HG03460 (cell line): ENCODE measurements at regions not wholly inside any gene's neighbourhood (a gene's known extent, or its start where the extent isn't known, plus 50 kb on each side); places are given as distances from the start of the nearest gene placed in this dataset.
"Not testable (repeated sequence)": the region's sequence is repeated elsewhere in the genome, so short reads cannot be mapped to it uniquely, and the experiment has no call there.

ENCODE experiments used
- ATAC-seq: cut with Tn5 transposase; IDR thresholded peaks from one replicate; pipeline ENCODE4 v1.9.1; 2021; ENCODE audit not compliant: unreplicated experiment

DNA sequence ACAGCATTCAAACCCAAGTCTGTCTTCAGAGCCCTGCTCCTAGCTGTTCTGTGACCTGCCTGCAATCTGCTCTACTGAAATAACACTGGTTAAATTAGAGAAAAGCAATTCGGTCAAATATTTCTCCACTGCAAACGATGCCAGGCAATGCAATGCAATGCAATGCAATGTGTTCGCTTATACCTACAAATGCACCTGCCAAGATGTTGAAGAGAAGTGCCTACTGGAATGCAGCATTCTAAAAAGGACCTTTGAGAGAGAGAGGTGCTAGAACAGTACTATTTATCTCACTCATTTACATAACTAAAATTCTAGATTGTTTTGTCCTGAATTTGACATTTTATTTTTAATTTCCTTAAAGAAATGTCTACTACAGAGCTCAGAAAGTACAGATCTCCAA lies 157.3 kb upstream of the CDK1 start:
- ATAC-seq: no peak

DNA sequence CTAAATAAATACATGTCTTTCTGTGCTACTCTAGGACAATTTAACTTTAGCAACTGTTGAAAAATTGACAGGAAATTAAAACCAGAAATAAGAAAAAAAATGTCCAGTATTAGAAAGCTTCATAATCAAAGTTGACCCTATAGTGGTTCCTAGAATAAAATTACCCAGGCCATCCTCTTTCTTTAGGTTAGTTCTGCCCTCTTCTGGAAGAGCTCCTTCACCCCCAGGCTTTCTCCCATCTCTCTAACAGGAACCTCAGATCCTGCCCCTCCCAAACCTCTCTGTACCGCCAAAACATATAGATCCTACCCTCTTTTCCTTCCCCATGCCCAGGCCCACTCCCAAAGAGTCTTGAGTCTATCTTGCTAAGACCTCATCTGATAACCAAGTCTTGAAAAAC lies 159.4 kb upstream of the CDK1 start:
- ATAC-seq: no peak

DNA sequence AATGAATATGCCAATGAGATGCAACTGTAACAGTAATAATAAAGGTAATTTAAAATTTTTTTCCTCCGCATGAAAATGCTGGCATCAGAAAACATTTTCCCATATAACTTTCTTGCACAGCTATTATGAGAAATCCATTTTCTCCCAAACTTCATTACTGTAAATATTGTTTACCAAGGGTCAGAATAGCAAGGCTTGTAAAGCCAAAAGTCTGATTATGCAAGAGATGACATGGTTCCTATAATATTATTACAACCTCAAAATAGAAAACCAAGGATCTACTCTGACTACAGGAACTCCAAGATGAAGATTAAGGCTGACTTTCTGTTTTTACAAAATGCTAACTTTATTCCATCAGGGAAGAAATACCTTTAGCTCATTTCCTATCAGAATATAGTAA lies 162.7 kb upstream of the CDK1 start:
- no peak for ATAC-seq

DNA sequence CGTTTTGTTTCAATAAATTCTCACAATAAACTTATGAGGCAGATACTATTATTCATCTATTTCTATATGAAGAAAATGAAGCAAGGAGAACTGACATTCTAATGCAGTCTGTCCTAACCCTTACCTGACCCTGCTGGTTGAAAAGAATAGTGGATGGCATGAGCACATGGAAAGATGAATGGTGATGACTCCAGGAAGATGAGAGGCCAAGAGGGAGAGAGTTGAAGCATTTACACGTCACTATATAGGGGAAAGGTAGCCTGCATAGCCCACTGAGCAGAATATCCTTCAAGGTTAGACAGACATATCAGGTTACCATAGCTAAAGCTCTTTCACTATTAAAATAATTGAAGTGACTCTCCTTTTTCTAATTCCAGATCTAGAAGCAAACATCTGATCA lies 163.9 kb upstream of the CDK1 start:
- no peak for ATAC-seq

DNA sequence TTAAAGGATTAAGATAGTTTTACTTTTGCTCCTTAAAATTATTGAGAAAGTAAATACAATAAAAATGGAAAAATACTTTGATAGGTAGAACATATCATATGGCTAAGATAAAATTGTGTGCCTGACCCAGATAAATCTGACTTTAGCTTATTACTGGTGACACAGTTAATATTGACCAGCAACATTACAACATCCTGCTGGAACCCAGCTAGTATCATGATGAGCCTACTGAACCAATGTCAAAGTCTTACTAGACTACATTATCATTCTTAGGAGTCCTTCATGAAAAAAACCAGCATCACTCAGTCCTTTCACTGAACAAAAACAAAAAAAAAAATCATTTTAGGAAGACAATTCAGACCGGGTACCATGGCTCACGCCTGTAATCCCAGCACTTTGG lies 164.8 kb upstream of the CDK1 start:
- no peak for ATAC-seq

DNA sequence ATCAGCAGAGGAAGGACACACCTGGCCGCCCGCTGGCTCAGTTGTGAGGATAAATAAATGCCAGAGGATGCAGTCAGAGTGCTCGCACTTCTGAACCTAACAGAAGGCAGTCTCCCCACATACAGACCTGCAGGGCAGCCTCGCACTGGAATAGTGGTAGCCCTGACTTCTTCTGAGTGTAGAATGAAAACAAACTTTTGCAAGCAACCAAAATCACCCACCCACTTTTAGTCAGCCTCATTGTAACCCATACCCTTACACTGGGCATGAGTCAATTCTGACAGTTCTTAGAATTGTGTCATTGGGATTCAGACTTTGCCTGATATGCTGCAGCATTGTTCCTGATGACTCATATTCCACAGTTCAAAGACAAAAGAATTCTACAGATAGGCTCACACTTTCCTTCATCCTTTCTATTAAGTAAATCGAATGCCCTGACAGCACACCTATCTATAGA lies 167.0 kb upstream of the CDK1 start:
- no peak for ATAC-seq

DNA sequence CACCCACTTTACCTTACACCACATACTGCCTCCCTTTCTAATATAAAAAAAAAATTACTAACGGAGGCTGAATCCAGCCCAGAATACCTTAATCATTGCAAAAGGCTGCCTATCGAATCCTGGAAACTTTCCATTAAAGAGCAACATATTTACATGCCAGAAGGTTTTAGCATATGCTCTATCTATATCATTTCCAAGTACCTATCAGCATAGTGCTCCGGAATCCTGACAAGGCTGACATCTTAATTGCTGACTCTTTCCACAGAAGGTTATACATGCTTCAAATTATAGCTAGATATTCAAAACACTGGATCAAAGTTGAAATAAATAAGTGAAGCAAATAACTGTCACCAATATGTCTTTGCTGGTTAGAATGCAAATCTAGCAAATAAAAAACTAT lies 170.9 kb upstream of the CDK1 start:
- ATAC-seq: no peak

DNA sequence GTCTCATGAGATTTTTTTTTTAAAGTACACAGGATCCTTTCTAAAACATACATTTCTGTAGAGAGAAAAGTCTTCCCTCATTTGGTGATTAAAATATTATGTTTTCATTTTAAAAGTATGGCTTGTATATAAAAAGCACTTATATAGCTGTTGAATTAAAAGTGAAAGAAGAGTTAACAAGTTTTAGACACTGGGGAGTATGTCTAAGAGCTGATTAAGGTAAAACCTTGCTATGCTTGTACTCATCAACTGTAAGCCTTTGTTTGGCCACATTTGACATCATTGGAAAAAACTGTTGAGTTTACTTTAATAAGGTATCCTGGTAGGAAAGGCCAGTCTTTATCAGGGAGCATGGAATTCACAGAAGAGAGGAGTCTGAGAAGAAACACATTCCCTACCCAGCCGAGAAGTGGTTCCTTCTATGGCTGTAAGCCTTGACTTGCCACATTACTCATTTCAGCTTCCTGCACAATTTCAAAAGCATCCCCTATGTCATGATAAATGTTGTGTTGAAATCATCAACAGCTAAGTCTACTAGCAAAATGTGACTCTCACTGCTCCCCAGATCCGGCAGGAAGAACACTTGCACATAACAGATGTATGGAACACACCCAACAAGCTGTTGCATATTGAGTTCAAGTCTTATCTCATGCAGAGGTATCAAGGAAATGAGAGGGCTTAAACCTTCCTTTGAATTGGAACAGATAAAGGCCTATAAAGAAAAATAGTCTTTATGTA lies 171.8 kb upstream of the CDK1 start:
- ATAC-seq: no peak

DNA sequence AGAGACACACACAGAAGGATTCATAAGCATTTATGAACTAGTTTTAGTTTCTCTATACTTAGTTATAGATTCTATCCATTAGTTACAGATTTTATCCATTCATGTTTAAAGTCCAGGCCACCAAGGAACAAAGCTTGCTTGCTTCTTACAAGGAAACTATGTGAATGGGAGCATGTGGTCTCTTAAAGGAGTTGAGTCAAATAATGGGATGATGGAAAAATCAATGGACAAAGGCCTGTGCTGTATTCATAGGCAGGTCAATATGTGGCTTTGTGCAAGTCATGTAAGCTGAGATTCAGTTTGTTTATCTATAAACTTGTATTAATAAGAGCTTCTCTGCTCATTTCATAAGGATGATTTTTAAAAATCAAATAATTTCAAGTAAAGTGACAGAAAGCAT lies 172.8 kb upstream of the CDK1 start:
- no peak for ATAC-seq

DNA sequence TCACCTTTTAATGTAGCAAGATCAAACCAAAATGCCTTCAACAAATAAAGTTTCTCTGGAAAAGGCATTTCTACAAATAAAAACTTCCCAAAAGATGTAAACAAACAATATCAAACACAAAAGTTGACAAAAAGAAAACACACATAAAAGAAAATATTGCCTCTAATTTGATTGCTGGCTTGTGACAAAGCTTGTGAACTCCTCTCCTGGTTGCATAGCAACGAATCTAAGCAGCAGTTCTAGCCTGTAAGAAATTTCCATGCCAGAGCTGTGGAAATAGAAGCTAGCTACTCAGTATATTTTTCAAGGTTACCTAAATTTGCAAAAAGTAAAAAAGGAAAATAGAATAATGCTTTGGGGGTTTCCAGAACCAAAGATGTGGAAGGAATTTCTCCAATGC lies 173.9 kb upstream of the CDK1 start:
- no peak for ATAC-seq

DNA sequence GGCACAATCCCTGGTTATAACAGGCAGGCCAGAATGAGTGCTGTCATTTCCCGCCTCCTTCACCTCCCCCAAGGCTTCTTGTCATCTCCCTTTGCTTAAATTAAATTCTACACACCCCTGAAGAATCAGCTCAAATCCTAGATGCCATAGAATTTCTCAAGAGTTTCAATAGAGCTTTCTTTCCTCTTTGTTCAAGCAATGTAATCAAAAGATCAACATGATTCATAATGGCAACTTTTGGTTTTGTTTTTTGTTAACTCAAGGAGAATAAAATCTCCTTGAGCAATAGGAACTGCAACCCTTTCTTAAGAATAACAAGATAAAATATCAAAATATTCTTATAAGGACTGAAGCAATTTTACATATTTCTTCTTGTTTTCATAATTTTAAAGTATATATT lies 180.8 kb upstream of the CDK1 start:
- no peak for ATAC-seq

DNA sequence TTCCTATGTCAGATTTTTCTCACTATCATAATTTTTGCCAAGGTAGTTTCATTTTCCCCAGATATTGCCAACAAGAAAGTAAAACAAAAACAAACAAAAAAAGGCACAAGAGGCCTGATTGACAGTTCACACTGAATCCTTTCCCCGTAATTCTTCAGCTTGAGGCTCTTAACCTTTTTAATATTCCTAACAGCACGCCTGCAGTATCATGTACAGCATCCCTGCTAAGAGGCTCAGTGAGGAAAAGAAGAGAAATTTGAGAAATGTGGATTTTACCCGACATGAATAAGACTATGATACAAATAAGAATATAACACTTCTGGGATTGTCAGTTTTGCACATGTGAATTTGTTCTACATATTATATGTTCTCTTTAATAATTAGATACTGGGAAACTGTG lies 182.4 kb upstream of the CDK1 start:
- no peak for ATAC-seq

DNA sequence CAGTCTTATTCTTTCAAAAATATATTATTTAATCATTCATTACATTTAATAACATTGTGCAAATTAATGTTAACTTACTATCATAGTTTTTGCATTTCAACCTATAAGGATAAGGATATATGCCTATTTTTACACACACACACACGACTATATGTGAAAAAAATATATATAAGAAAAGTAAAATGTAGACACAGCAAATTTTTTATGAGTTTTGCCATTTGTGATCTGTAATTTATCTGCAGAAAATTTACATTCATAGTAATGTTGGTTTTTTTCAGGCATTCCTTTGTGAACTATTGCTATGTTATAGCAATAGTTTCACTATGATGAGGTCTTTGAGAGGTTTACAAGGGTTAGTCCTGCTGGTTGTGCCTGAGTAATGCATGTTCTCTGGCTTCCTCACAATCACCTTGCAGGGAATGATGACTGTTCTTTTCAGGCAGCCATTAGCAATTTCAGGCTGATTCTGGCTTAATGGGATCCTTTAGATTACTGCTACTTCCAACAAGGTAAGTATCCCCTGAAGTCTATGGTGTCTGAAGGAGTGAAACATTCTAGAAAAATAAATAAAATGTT lies 183.7 kb upstream of the CDK1 start:
- no peak for ATAC-seq

DNA sequence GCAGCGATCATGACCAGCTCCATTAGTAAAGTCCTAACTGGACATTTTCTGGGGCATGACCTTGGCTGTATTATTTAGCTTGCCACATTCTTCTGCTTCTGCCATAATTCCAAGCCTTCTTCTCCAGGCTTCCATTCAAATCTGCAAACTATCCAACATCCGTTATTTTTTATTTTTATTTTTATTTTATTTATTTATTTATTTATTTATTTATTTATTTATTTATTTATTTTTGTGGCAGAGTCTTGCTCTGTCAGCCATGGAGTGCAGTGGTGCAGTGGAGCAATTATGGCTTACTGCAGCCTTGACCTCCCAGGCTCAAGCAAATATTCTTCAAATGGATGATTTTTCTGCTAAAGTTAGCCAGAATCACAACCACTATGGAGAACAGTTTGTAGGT lies 187.2 kb upstream of the CDK1 start:
- ATAC-seq: no peak

DNA sequence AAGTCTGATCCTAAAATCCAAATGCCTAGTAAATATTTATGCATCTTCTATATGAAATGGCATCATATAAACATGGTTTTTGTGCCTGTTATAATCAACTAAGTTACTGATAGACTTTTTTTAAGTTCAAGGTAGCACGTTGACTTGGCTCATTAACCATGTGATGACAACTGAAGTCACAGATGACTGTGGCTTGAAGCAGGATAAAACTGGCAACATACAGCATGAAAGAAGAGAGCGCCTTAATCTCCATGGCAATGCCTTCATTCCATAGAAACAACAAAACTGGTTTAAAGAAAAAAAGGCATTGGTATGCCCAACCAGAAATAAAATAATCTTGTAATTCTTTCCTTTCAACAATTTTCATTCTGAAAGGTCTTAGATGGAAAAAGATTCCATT lies 188.9 kb upstream of the CDK1 start:
- ATAC-seq: no peak

DNA sequence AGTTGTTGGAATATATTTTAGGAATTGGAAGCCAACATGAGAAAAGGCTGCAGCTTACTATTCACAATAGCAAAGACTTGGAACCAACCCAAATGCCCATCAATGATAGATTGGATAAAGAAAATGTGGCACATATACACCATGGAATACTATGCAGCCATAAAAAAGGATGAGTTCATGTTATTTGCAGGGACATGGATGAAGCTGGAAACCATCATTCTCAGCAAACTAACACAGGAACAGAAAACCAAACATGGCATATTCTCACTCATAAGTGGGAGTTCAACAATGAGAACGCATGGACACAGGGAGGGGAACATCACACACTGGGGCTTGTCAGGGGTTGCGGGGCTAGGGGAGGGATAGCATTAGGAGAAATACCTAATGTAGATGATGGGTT lies 192.1 kb upstream of the ANK3 start:
- ATAC-seq: not testable (repeated sequence)

DNA sequence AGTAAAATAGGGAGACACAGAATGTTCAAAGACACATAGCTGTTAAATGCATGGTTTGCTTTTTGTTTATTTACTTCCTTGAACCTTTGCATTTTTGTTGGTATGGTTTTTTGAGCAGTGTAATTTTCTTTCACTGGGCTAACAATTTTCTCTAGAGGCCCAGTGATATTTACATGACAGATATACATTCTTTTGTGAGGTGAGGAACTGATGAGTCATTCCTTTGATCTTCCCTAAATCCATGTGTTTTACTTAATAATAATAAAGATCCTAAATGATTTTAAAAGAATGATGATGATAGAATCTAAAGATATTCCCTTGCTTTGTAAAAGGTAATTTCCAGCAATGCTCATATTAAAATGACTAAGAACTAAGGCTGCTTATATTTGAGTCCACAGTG lies 188.5 kb upstream of the ANK3 start:
- ATAC-seq: no peak

DNA sequence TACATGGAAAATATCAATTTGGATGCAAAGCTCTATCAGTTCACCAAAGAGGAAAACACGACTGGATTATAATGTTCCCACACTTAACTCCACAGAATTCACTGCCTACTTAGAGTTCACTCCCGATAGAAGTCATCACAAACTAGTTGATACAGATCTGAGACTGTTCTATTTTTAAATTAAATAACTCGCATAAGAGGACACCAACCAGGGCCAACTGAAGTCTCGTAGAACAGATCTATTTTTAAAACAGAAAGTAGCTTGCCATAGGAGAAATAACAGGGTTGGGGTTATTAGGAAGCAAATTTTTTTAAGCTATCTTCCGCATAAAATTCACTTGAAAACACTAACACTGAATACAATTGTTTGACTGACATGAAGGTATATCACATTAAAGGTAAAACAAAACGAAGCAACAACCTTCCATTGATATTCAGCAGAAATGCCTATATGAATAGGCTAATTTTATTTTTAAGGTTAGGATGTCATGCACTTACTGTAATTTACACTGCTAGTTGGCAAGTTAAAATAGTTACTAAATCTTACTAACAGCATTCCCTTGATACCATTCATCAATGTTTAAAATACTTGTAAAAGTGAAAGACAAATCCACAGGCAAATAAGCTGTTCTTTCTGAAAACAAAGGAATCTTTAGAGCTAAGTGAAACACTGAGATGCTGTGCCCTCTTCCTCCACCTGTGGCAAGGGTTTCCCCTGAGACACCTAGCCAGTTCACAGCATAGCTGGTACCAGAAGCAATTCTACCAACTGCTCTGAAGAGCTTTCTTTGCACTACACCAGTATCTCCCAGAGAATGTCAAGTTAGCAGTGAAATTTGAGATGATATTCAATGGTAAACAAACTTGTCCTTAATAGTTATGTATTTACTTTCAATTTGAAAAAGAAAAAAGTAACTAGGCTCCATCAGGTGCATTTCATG lies 186.7 kb upstream of the ANK3 start:
- ATAC-seq: no peak

DNA sequence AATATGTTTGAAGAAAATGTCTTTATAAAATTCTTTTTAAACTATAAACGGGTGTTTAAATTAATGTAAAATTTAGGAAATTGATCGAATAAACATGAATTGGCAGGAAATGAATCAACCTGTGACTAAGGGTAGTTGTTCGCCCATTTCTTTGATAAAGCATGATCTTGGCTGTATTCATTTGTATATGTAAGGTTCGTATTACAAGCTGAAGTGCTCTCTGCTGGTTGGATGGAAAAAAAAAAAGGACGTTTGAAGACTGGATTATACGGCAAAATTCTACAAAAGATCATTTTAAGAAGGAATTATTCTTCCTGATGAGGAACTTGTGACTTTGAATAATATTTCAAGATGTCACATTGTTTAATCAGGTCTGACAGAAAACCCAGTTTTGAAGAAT lies 185.4 kb upstream of the ANK3 start:
- ATAC-seq: no peak

DNA sequence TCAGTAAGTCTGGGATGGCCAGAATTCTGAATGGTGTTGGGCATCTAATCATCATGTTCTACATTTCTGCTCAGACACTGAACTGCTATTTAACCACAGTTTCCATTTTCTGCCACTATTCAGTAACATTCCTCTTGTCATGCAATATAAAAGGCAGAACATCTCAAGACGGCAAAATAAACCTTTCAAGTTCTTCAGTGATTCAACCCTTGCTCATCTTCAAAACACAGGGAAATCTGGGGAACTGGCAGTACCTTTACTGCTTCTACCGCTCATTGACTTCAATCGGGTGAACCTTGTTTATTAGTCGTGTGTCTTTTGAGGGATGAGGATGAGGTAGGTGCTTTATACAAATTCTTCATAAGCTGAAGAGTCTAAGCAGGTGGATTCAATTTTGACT lies 184.7 kb upstream of the ANK3 start:
- ATAC-seq: no peak

DNA sequence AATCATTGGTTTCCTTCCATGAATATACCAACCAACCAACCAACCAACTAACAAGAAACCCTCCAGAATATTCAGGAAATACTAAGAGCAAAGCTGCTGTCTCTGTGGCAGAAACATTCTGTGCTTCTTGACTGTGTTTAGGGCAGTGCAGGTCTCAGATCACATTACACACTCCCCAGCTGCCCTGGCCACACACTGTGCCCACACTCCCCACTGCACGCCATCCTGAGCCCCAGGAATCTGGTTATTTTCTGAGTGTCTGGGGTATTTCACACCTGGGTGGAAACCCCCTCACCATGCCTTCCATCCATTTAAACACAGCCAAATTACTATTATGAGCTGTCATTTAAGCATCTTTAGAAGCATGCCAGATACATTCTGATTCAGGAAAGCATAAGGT lies 183.7 kb upstream of the ANK3 start:
- ATAC-seq: peak; percentile 62
